ENCODE measurements at regions not wholly inside any gene's neighbourhood (a gene's known extent, or its start where the extent isn't known, plus 50 kb on each side); places are given as distances from the start of the nearest gene placed in this dataset.

- TF ChIP-seq, protein P1, sequence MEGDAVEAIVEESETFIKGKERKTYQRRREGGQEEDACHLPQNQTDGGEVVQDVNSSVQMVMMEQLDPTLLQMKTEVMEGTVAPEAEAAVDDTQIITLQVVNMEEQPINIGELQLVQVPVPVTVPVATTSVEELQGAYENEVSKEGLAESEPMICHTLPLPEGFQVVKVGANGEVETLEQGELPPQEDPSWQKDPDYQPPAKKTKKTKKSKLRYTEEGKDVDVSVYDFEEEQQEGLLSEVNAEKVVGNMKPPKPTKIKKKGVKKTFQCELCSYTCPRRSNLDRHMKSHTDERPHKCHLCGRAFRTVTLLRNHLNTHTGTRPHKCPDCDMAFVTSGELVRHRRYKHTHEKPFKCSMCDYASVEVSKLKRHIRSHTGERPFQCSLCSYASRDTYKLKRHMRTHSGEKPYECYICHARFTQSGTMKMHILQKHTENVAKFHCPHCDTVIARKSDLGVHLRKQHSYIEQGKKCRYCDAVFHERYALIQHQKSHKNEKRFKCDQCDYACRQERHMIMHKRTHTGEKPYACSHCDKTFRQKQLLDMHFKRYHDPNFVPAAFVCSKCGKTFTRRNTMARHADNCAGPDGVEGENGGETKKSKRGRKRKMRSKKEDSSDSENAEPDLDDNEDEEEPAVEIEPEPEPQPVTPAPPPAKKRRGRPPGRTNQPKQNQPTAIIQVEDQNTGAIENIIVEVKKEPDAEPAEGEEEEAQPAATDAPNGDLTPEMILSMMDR (IDR thresholded peaks at IDR 0.05; ENCODE audit: insufficient read depth, low read length, poor library complexity, severe bottlenecking) = no peak
- TF ChIP-seq EZH2phosphoT487 (conservative IDR thresholded peaks at IDR 0.05; ENCODE audit: low read length) = no peak
These were observed 209.2 kb upstream of the ASCC3 start for GRCh38 chr6:101090281-101090680.

Data from SU-DHL-6 (cell line).